Stimulated activated CD8-positive, alpha-beta memory T cell treated with anti-CD3 and anti-CD28 coated beads, Interleukin-4, amount 100 ng/mL, for 1 hour (primary cell): ENCODE measurements at regions not wholly inside any gene's neighbourhood (a gene's known extent, or its start where the extent isn't known, plus 50 kb on each side); places are given as distances from the start of the nearest gene placed in this dataset.
"Not testable (repeated sequence)": the region's sequence is repeated elsewhere in the genome, so short reads cannot be mapped to it uniquely, and the experiment has no call there.

Source experiments
- DNase-seq, 2 donors: peaks; one replicate each; pipeline ENCODE4 v3.0.0-alpha.2; 2020; ENCODE audit warnings: low read depth in 2 of 2, low spot score in 1 of 2

- DNase-seq = not testable (repeated sequence)
Measured at GRCh38 chr7:68714135-68714534, 884.1 kb upstream of the AUTS2 start.

GRCh38 chr7:68715907-68716306 is 882.4 kb upstream of the AUTS2 start:
- DNase-seq = no peak

- no peak for DNase-seq
Measured at GRCh38 chr7:68717176-68717575, 881.1 kb upstream of the AUTS2 start.

- no peak for DNase-seq
Measured at GRCh38 chr7:68718097-68718551, 880.2 kb upstream of the AUTS2 start.

GRCh38 chr7:68720697-68721096 is 877.6 kb upstream of the AUTS2 start:
- no peak for DNase-seq

GRCh38 chr7:68722044-68722443 is 876.2 kb upstream of the AUTS2 start:
- DNase-seq = no peak

- DNase-seq = no peak
Measured at GRCh38 chr7:68724965-68725364, 873.3 kb upstream of the AUTS2 start.

GRCh38 chr7:68725843-68726785 is 872.2 kb upstream of the AUTS2 start:
- DNase-seq = no peak

- DNase-seq = not testable (repeated sequence)
Measured at GRCh38 chr7:68728720-68729119, 869.6 kb upstream of the AUTS2 start.

- no peak for DNase-seq
Measured at GRCh38 chr7:68729371-68729770, 868.9 kb upstream of the AUTS2 start.

GRCh38 chr7:68730194-68730593 is 868.1 kb upstream of the AUTS2 start:
- no peak for DNase-seq

- no peak for DNase-seq
Measured at GRCh38 chr7:68730964-68731363, 867.3 kb upstream of the AUTS2 start.

GRCh38 chr7:68733219-68734153 is 864.8 kb upstream of the AUTS2 start:
- DNase-seq = no peak

- DNase-seq = no peak
Measured at GRCh38 chr7:68734431-68734830, 863.8 kb upstream of the AUTS2 start.

GRCh38 chr7:68739306-68739705 is 859.0 kb upstream of the AUTS2 start:
- DNase-seq = no peak

- no peak for DNase-seq
Measured at GRCh38 chr7:68744036-68744435, 854.2 kb upstream of the AUTS2 start.

GRCh38 chr7:68748934-68749900 is 849.1 kb upstream of the AUTS2 start:
- DNase-seq = no peak

- no peak for DNase-seq
Measured at GRCh38 chr7:68752485-68753178, 845.6 kb upstream of the AUTS2 start.

GRCh38 chr7:68754414-68754813 is 843.9 kb upstream of the AUTS2 start:
- no peak for DNase-seq

- DNase-seq = no peak
Measured at GRCh38 chr7:68756986-68757495, 841.2 kb upstream of the AUTS2 start.
